NCI-H1694 treated with DMSO at 0.1 percent for 48 hours (cell line): ENCODE measurements at regions not wholly inside any gene's neighbourhood (a gene's known extent, or its start where the extent isn't known, plus 50 kb on each side); places are given as distances from the start of the nearest gene placed in this dataset.

Experiments
- DNase-seq: peaks from one replicate; lab custom pipeline; 2025; lab: John Stamatoyannopoulos, UW

GRCh38 chr11:127133061-127133460, 132.5 kb upstream of the KIRREL3 start:
- no peak for DNase-seq

- no peak for DNase-seq
Measured at GRCh38 chr11:127130321-127130720, 129.8 kb upstream of the KIRREL3 start.

- DNase-seq: no peak
Measured at GRCh38 chr11:127126986-127127385, 126.4 kb upstream of the KIRREL3 start.

- DNase-seq: no peak
Measured at GRCh38 chr11:127119356-127119755, 118.8 kb upstream of the KIRREL3 start.

- no peak for DNase-seq
Measured at GRCh38 chr11:127118811-127119210, 118.2 kb upstream of the KIRREL3 start.

- DNase-seq: no peak
Measured at GRCh38 chr11:127117231-127117739, 116.7 kb upstream of the KIRREL3 start.

GRCh38 chr11:127115844-127116243, 115.3 kb upstream of the KIRREL3 start:
- no peak for DNase-seq

- DNase-seq: no peak
Measured at GRCh38 chr11:127114035-127114434, 113.5 kb upstream of the KIRREL3 start.

- no peak for DNase-seq
Measured at GRCh38 chr11:127110542-127110941, 110.0 kb upstream of the KIRREL3 start.

GRCh38 chr11:127109796-127110480, 109.4 kb upstream of the KIRREL3 start:
- no peak for DNase-seq

- DNase-seq: no peak
Measured at GRCh38 chr11:127108838-127109237, 108.3 kb upstream of the KIRREL3 start.

GRCh38 chr11:127106938-127107337, 106.4 kb upstream of the KIRREL3 start:
- DNase-seq: no peak

GRCh38 chr11:127105593-127106541, 105.3 kb upstream of the KIRREL3 start:
- peak; percentile 72 for DNase-seq

- DNase-seq: no peak
Measured at GRCh38 chr11:127103586-127104388, 103.2 kb upstream of the KIRREL3 start.

- DNase-seq: no peak
Measured at GRCh38 chr11:127098684-127099083, 98.1 kb upstream of the KIRREL3 start.

- DNase-seq: no peak
Measured at GRCh38 chr11:127080735-127081134, 80.2 kb upstream of the KIRREL3 start.

- DNase-seq: no peak
Measured at GRCh38 chr11:127075758-127076157, 75.2 kb upstream of the KIRREL3 start.

- DNase-seq: peak; percentile 43
Measured at GRCh38 chr11:127074151-127074761, 73.7 kb upstream of the KIRREL3 start.

GRCh38 chr11:127073621-127074020, 73.1 kb upstream of the KIRREL3 start:
- DNase-seq: no peak

- DNase-seq: no peak
Measured at GRCh38 chr11:127071606-127072005, 71.0 kb upstream of the KIRREL3 start.

- no peak for DNase-seq
Measured at GRCh38 chr11:127070808-127071207, 70.2 kb upstream of the KIRREL3 start.
